T-cell (primary cell): ENCODE measurements at regions not wholly inside any gene's neighbourhood (a gene's known extent, or its start where the extent isn't known, plus 50 kb on each side); places are given as distances from the start of the nearest gene placed in this dataset.

Source experiments
- ATAC-seq, 4 experiments: fragments of 200-7000 bp in 3 of 4; fragments of 150-1000 bp in 1 of 4; cut with Tn5 transposase; replicated peaks in 1 of 4; 1 replicate in 3 of 4; 2 replicates in 1 of 4; pipeline ENCODE4 v1.10.0; 2021; ENCODE audit warnings: moderate library complexity in 3 of 4, mild to moderate bottlenecking in 2 of 4, moderate number of reproducible peaks in 1 of 4
- CTCF ChIA-PET, 2 donors: fragments of 300-600 bp; sonication (Branson Sonifier 250); formaldehyde crosslinking; loops; one replicate each; lab custom pipeline; 2022; ENCODE audit warnings: antibody characterized with exemption in 2 of 2; lab: Charles Lee
- POLR2A ChIA-PET, 2 donors: fragments of 300-600 bp; sonication (Branson Sonifier 250); formaldehyde crosslinking; loops; one replicate each; lab custom pipeline; 2022; ENCODE audit warnings: antibody characterized with exemption in 2 of 2; lab: Charles Lee
- DNase-seq, 35 experiments: peaks; one replicate each; pipeline versions ENCODE4 v3.0.0 to v3.0.0-alpha.2; 2013 to 2023
- H3K27ac ChIP-seq: one replicate; pipeline ENCODE4 v1.5.1; 2013; ENCODE audit warnings: low read length
- H3K27me3 ChIP-seq, 2 experiments: replicated peaks in 1 of 2; 1 replicate in 1 of 2; 2 replicates in 1 of 2; pipeline versions ENCODE4 v1.6.1 to v1.7.0; 2013; ENCODE audit warnings: low read length in 1 of 2, mixed read lengths in 1 of 2; ENCODE audit not compliant: control insufficient read depth in 2 of 2, insufficient read depth in 2 of 2; ENCODE audit errors: extremely low read depth in 1 of 2
- H3K36me3 ChIP-seq, 2 donors: 1 replicate in 1 of 2; 2 replicates in 1 of 2; pipeline versions ENCODE4 v1.6.1 to v1.7.0; 2013; ENCODE audit warnings: low read length in 1 of 2; ENCODE audit not compliant: control insufficient read depth in 2 of 2, insufficient read depth in 1 of 2; ENCODE audit errors: extremely low read depth in 1 of 2
- H3K4me1 ChIP-seq, 2 experiments: 1 replicate in 1 of 2; 2 replicates in 1 of 2; pipeline versions ENCODE4 v1.6.1 to v1.7.0; 2013; ENCODE audit warnings: low read length in 2 of 2, mixed read lengths in 1 of 2; ENCODE audit not compliant: insufficient read depth in 2 of 2, control insufficient read depth in 1 of 2; ENCODE audit errors: extremely low read depth in 1 of 2
- H3K4me3 ChIP-seq, 2 donors: 1 replicate in 1 of 2; 2 replicates in 1 of 2; pipeline versions ENCODE4 v1.5.1 to v1.7.0; 2013; ENCODE audit warnings: mild to moderate bottlenecking in 2 of 2, low read length in 1 of 2, moderate library complexity in 1 of 2; ENCODE audit not compliant: control insufficient read depth in 1 of 2; ENCODE audit errors: extremely low read depth in 1 of 2
- H3K9me3 ChIP-seq: 2 replicates; pipeline ENCODE4 v1.7.0; 2013
- H3K27ac Mint-ChIP-seq, 2 donors: one replicate each; pipeline ENCODE4 v1.8.0; 2020 to 2021; ENCODE audit warnings: mild to moderate bottlenecking in 2 of 2, mixed read lengths in 2 of 2
- H3K27me3 Mint-ChIP-seq, 2 donors: one replicate each; pipeline ENCODE4 v1.8.0; 2021 to 2022; ENCODE audit warnings: mixed read lengths in 2 of 2
- H3K36me3 Mint-ChIP-seq: one replicate; pipeline ENCODE4 v1.8.0; 2021; ENCODE audit warnings: mixed read lengths
- H3K4me1 Mint-ChIP-seq, 3 donors: one replicate each; pipeline ENCODE4 v1.8.0; 2020 to 2022; ENCODE audit warnings: mixed read lengths in 3 of 3, mild to moderate bottlenecking in 1 of 3
- H3K4me3 Mint-ChIP-seq, 3 donors: one replicate each; pipeline ENCODE4 v1.8.0; 2020 to 2022; ENCODE audit warnings: mild to moderate bottlenecking in 3 of 3, mixed read lengths in 3 of 3, moderate library complexity in 3 of 3
- H3K9me3 Mint-ChIP-seq, 3 donors: one replicate each; pipeline ENCODE4 v1.8.0; 2020 to 2022; ENCODE audit warnings: mixed read lengths in 3 of 3
- WGBS: methylation state at CpG from one replicate; pipeline ENCODE4 v1.1.5; 2013; ENCODE audit warnings: missing lambda C conversion rate; ENCODE audit not compliant: insufficient coverage; 5-methylcytosine and 5-hydroxymethylcytosine counted together

DNA sequence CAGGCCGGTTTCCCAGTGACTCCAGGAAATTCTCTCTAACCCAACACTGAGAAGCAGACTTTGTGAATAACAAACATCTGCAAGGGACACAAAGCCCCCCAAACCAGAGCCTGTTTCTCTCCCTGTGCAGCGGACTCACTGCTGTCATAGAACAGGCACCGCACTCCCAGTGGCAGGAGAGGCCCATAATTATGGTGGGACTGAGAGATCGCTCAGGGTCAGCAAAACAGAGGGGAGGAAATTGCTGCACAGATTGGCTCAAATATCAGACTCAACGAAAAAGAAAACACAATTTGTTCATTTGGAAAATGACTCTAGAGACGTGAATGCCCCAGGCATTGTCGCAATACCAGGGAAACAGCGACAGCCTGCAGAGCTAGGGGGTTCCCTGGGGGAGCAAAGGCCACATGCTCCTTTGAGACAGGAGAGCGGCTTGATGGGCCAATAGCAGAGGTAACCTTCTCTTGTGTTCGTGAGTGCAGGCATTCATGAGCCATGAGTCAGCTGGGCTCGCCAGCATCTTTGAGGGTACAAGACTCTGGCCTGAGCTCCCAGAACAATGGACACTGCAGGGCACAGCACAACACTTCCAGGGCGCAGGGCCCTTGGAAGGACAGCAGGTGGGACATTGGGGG is 143.3 kb upstream of the KLHL29 start:
- no peaks in the 10 kb centered on the region for H3K36me3 Mint-ChIP-seq

DNA sequence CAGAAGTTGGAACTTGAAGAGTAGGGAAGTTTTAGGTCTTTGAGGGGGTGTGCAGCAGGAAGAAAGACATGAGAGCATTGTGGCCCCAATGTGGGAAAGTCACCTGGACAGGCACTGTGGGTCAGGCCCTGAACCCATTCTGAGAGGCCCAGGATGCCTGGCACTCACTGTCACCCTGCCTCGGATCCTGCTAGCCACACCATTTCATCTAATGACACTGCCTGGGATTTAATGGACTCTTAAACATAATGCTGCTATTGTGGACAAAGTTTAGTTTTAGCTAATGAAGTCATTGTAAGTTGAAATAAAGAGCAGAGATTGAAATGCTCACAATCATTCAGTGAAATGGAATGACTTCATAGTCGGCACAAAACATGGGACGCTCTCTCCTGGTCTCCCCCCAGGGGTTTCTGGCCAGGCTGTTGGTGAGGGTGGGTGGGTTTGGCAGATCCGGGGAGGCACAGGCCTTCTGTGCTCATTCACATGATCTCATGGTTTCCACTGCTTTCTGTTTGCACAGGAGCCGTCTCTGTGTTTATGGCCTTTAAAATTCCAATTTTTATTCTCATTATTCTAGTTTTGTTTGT is 141.8 kb upstream of the KLHL29 start:
- Histone ChIP-seq H3K27ac (no peak overlapping the region), H3K4me1 (no peaks in the 10 kb centered on the region), H3K9me3 (no peaks in the 10 kb centered on the region), H3K4me3 (no peak overlapping the region), H3K36me3 (no peaks in the 10 kb centered on the region), H3K27me3 (peaks cover 0 to 9% of the 10 kb centered on the region in 2 experiments)
- ATAC-seq = no peak
- CTCF ChIA-PET = no interaction called here
- H3K36me3 Mint-ChIP-seq = no peaks in the 10 kb centered on the region
- no peak overlapping the region for H3K4me3 Mint-ChIP-seq
- no peaks in the 10 kb centered on the region for H3K4me1 Mint-ChIP-seq
- 90% methylated on average over 2 of the region's 5 CpGs for WGBS
- H3K27ac Mint-ChIP-seq = no peak overlapping the region
- POLR2A ChIA-PET = no interaction called here
- H3K27me3 Mint-ChIP-seq = peaks cover 0 to 10% of the 10 kb centered on the region in 2 donors
- DNase-seq = no peak
- peaks cover 0 to 4% (median 0%) of the 10 kb centered on the region in 3 donors for H3K9me3 Mint-ChIP-seq

More for the DNA sequence above, 143.3 kb upstream of the KLHL29 start:
- H3K27ac Mint-ChIP-seq = no peak overlapping the region
- ChIA-PET CTCF (no interaction called here), POLR2A (no interaction called here)
- H3K9me3 ChIP-seq = no peaks in the 10 kb centered on the region
- no peak overlapping the region for H3K27ac ChIP-seq
- 83% methylated on average over 9 of the region's 12 CpGs for WGBS
- H3K4me1 ChIP-seq = no peaks in the 10 kb centered on the region
- H3K9me3 Mint-ChIP-seq = peaks cover 0 to 4% (median 0%) of the 10 kb centered on the region in 3 donors
- DNase-seq (no peak), ATAC-seq (no peak)
- H3K36me3 ChIP-seq = no peaks in the 10 kb centered on the region
- peaks cover 0 to 9% of the 10 kb centered on the region in 2 experiments for H3K27me3 ChIP-seq
- H3K4me3 Mint-ChIP-seq = no peak overlapping the region
- H3K27me3 Mint-ChIP-seq = peaks cover 0 to 10% of the 10 kb centered on the region in 2 donors
- H3K4me1 Mint-ChIP-seq = no peaks in the 10 kb centered on the region
- H3K4me3 ChIP-seq = no peak overlapping the region

DNA sequence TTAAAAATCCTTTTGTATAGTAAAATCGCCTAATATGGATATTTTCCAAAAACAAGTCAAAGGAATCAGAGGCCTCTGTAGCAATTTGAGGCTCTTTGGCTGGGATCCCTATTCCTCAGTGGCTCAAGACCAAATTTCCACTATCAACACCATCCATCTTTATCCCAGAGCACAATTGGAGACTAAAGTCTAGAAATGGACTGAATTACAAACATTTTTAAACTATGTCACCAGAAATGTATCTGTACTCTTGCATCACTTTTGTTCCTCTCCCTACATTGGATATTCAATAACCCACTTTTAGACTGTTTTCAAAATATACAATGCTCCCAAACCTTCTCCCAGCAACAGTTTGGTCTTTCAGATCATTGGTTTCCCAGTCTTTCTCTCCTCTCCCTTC is 140.4 kb upstream of the KLHL29 start:
- Histone ChIP-seq H3K36me3 (no peaks in the 10 kb centered on the region), H3K4me1 (no peaks in the 10 kb centered on the region), H3K27ac (no peak overlapping the region), H3K27me3 (peaks cover 0 to 11% of the 10 kb centered on the region in 2 experiments), H3K4me3 (no peak overlapping the region), H3K9me3 (no peaks in the 10 kb centered on the region)
- Mint-ChIP-seq H3K36me3 (no peaks in the 10 kb centered on the region), H3K27ac (no peak overlapping the region), H3K27me3 (peaks cover 4 to 13% of the 10 kb centered on the region in 2 donors), H3K4me3 (no peak overlapping the region), H3K4me1 (no peaks in the 10 kb centered on the region), H3K9me3 (peaks cover 0 to 4% (median 0%) of the 10 kb centered on the region in 3 donors)
- ChIA-PET POLR2A (no interaction called here), CTCF (no interaction called here)
- WGBS = no CpG with 5 or more reads among the region's 1 CpG
- no peak for DNase-seq
- no peak for ATAC-seq

DNA sequence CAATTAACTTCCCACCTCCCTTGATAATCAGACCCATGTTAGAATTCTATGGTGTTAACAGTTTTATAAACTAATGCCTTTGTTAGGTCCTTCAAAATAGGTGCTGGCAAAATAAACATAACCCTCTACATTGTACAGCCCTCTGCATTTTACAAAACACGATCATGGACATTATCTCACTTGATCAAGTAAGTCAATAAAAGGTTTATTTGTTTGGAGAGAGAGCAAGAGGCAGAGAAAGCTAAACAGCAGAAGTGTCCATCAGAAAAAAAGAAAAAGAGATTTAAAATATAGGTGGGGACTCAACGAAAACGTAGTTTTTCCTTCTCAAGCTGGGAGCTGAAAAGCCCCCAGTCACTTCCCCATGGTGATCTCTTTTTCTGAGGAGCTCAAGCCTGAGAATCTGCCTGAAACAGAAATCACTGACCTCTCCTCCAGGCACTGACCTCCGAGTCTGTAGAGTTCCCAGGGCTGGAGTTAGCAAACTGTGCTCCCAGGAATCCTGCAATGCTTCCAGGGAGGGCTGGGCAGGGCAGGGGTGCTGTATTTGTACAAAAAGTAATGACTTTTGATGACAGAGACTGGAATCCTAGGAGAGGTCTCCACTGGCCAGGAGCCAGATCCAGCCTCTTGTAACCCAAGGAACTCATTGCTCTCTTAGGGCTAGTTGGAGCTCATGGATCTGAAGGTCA is 137.8 kb upstream of the KLHL29 start:
- ATAC-seq (no peak), DNase-seq (no peak)
- Histone ChIP-seq H3K27ac (no peak overlapping the region), H3K27me3 (peaks cover 0 to 11% of the 10 kb centered on the region in 2 experiments), H3K4me3 (no peak overlapping the region), H3K4me1 (no peaks in the 10 kb centered on the region), H3K36me3 (no peaks in the 10 kb centered on the region), H3K9me3 (no peaks in the 10 kb centered on the region)
- H3K27me3 Mint-ChIP-seq = peaks cover 21 to 24% of the 10 kb centered on the region in 2 donors
- H3K9me3 Mint-ChIP-seq = no peaks in the 10 kb centered on the region
- 80% methylated on average over 1 of the region's 4 CpGs for WGBS
- H3K36me3 Mint-ChIP-seq = no peaks in the 10 kb centered on the region
- POLR2A ChIA-PET = no interaction called here
- CTCF ChIA-PET = interaction anchor here in 1 of 2 donors (0.6 kb wide), 1 partner anchor 19 kb away, joined by 3 read pairs; no protein-coding TSS in a partner anchor
- H3K27ac Mint-ChIP-seq = no peak overlapping the region
- H3K4me3 Mint-ChIP-seq = no peak overlapping the region
- H3K4me1 Mint-ChIP-seq = no peaks in the 10 kb centered on the region

DNA sequence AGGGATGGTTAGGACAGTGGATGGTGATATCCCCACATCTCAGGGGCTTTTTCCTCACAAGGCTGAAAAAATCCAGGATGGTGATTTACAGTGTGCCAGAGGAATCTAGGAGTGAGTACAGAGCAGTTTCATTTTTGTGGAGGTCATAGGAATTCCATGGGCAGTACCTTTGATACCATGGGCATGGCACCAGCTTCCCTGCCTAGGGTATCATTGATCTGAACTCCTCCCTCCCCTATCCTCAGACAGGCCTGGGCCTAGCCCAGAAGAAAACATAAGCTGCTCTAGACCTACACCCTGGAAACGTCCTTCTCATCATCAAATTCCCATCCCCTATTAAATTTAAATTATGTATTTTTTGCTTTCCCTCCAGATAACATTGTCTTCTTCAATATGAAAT is 136.3 kb upstream of the KLHL29 start:
- no peak overlapping the region for H3K27ac Mint-ChIP-seq
- DNase-seq = no peak

DNA sequence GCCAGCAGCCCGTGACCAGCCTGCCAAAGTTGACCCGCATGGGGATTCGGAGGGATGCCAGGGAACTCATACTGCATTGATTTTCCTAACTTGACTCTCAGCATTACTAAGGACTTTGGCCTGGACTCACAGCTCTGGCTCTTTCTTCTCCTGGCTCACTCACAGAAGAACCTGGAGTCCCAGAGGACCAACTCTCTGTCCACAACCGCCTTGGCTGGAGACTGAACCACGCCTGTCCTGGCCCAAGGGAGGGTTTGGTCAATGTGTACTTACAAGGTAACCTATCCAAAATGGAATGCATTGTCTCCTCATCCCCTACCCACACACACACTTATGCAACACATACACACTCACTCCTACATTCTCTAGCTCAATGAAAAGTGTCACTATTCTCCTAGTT is 135.6 kb upstream of the KLHL29 start:
- POLR2A ChIA-PET = no interaction called here

More for the DNA sequence above, 136.3 kb upstream of the KLHL29 start:
- peaks cover 21 to 24% of the 10 kb centered on the region in 2 donors for H3K27me3 Mint-ChIP-seq
- no peak for ATAC-seq
- no CpG with 5 or more reads among the region's 1 CpG for WGBS
- H3K9me3 Mint-ChIP-seq = no peaks in the 10 kb centered on the region
- ChIA-PET CTCF (no interaction called here), POLR2A (no interaction called here)
- H3K4me1 Mint-ChIP-seq = no peaks in the 10 kb centered on the region
- Histone ChIP-seq H3K36me3 (no peaks in the 10 kb centered on the region), H3K4me1 (no peaks in the 10 kb centered on the region), H3K27ac (no peak overlapping the region), H3K4me3 (no peak overlapping the region), H3K9me3 (no peaks in the 10 kb centered on the region), H3K27me3 (peaks cover 0 to 11% of the 10 kb centered on the region in 2 experiments)
- no peak overlapping the region for H3K4me3 Mint-ChIP-seq
- H3K36me3 Mint-ChIP-seq = no peaks in the 10 kb centered on the region

More for the DNA sequence above, 135.6 kb upstream of the KLHL29 start:
- CTCF ChIA-PET = no interaction called here
- 73% methylated on average over 3 of the region's 5 CpGs for WGBS
- Histone ChIP-seq H3K36me3 (no peaks in the 10 kb centered on the region), H3K4me3 (no peak overlapping the region), H3K4me1 (no peaks in the 10 kb centered on the region), H3K27ac (no peak overlapping the region), H3K9me3 (no peaks in the 10 kb centered on the region), H3K27me3 (peaks cover 0 to 11% of the 10 kb centered on the region in 2 experiments)
- Mint-ChIP-seq H3K27ac (no peak overlapping the region), H3K9me3 (no peaks in the 10 kb centered on the region), H3K36me3 (no peaks in the 10 kb centered on the region), H3K4me1 (no peaks in the 10 kb centered on the region), H3K4me3 (no peak overlapping the region), H3K27me3 (peaks cover 21 to 24% of the 10 kb centered on the region in 2 donors)
- ATAC-seq = no peak
- DNase-seq = no peak
